ENCODE measurements at regions not wholly inside any gene's neighbourhood (a gene's known extent, or its start where the extent isn't known, plus 50 kb on each side); places are given as distances from the start of the nearest gene placed in this dataset.

- no TSS peak for BruUV-seq (replicated peaks)
- ChIA-PET CTCF (no interaction called here), POLR2A (no interaction called here)
- no peak for TF ChIP-seq CTCF (IDR thresholded peaks at IDR 0.05; ENCODE audit: insufficient read depth in 1 of 2, low read depth in 1 of 2, low read length in 1 of 2, severe bottlenecking in 1 of 2, unreplicated experiment in 1 of 2)
- H3K4me1 ChIP-seq, result peaks cover 13% of the 10 kb centered on the region
- Mint-ChIP-seq H3K27me3 (ENCODE audit: insufficient read depth, unreplicated experiment) (no peaks in the 10 kb centered on the region), H3K27ac (ENCODE audit: unreplicated experiment) (no peak overlapping the region), H3K4me1 (ENCODE audit: low read depth, unreplicated experiment) (peaks cover 13% of the 10 kb centered on the region), H3K36me3 (ENCODE audit: insufficient read depth, unreplicated experiment) (no peaks in the 10 kb centered on the region), H3K4me3 (ENCODE audit: unreplicated experiment) (no peak overlapping the region), H3K9me3 (ENCODE audit: unreplicated experiment) (peaks cover 16% of the 10 kb centered on the region)
- no peaks in the 10 kb centered on the region for H3K27me3 ChIP-seq (replicated peaks; ENCODE audit: control insufficient read depth, insufficient read depth, low read length)
- intact Hi-C loops (cut with micrococcal nuclease; ENCODE audit: unreplicated experiment), result no loop called here
- no peak for DNase-seq
- peaks cover 10% of the 10 kb centered on the region; the same call in 1 of the 2 replicates for H3K9me3 ChIP-seq
- H3K36me3 ChIP-seq (ENCODE audit: control insufficient read depth, insufficient read depth, low read length), result no peaks in the 10 kb centered on the region
- H3K4me3 ChIP-seq (ENCODE audit: low read depth, low read length), result no peak overlapping the region
These were observed 195.0 kb upstream of the SVIL start for GRCh38 chr10:29829776-29830175.

GRCh38 chr10:29828956-29829355 is 194.2 kb upstream of the SVIL start:
- H3K4me3 Mint-ChIP-seq (ENCODE audit: unreplicated experiment), result no peak overlapping the region
- intact Hi-C loops (cut with micrococcal nuclease; ENCODE audit: unreplicated experiment), result no loop called here
- H3K9me3 Mint-ChIP-seq (ENCODE audit: unreplicated experiment), result peaks cover 16% of the 10 kb centered on the region
- CTCF ChIA-PET, result no interaction called here
- H3K27ac Mint-ChIP-seq (ENCODE audit: unreplicated experiment), result no peak overlapping the region
- POLR2A ChIA-PET, result no interaction called here
- peaks cover 10% of the 10 kb centered on the region; the same call in 1 of the 2 replicates for H3K9me3 ChIP-seq
- H3K36me3 ChIP-seq (ENCODE audit: control insufficient read depth, insufficient read depth, low read length), result no peaks in the 10 kb centered on the region
- no peaks in the 10 kb centered on the region for H3K27me3 Mint-ChIP-seq (ENCODE audit: insufficient read depth, unreplicated experiment)
- BruUV-seq (replicated peaks), result no TSS peak
- peaks cover 13% of the 10 kb centered on the region for H3K4me1 ChIP-seq
- no peak for TF ChIP-seq CTCF (IDR thresholded peaks at IDR 0.05; ENCODE audit: insufficient read depth in 1 of 2, low read depth in 1 of 2, low read length in 1 of 2, severe bottlenecking in 1 of 2, unreplicated experiment in 1 of 2)
- H3K4me3 ChIP-seq (ENCODE audit: low read depth, low read length), result no peak overlapping the region
- no peaks in the 10 kb centered on the region for H3K36me3 Mint-ChIP-seq (ENCODE audit: insufficient read depth, unreplicated experiment)
- no peak for DNase-seq
- H3K4me1 Mint-ChIP-seq (ENCODE audit: low read depth, unreplicated experiment), result peaks cover 13% of the 10 kb centered on the region
- no peaks in the 10 kb centered on the region for H3K27me3 ChIP-seq (replicated peaks; ENCODE audit: control insufficient read depth, insufficient read depth, low read length)

GRCh38 chr10:29828440-29828894 is 193.7 kb upstream of the SVIL start:
- BruUV-seq (replicated peaks), result no TSS peak
- no peaks in the 10 kb centered on the region for H3K36me3 Mint-ChIP-seq (ENCODE audit: insufficient read depth, unreplicated experiment)
- H3K27ac Mint-ChIP-seq (ENCODE audit: unreplicated experiment), result no peak overlapping the region
- POLR2A ChIA-PET, result no interaction called here
- H3K27me3 Mint-ChIP-seq (ENCODE audit: insufficient read depth, unreplicated experiment), result no peaks in the 10 kb centered on the region
- Histone ChIP-seq H3K27me3 (replicated peaks; ENCODE audit: control insufficient read depth, insufficient read depth, low read length) (no peaks in the 10 kb centered on the region), H3K9me3 (peaks cover 10% of the 10 kb centered on the region; the same call in 1 of the 2 replicates), H3K36me3 (ENCODE audit: control insufficient read depth, insufficient read depth, low read length) (no peaks in the 10 kb centered on the region), H3K4me3 (ENCODE audit: low read depth, low read length) (no peak overlapping the region), H3K4me1 (peaks cover 13% of the 10 kb centered on the region)
- H3K9me3 Mint-ChIP-seq (ENCODE audit: unreplicated experiment), result peaks cover 16% of the 10 kb centered on the region
- no peak for TF ChIP-seq CTCF (IDR thresholded peaks at IDR 0.05; ENCODE audit: insufficient read depth in 1 of 2, low read depth in 1 of 2, low read length in 1 of 2, severe bottlenecking in 1 of 2, unreplicated experiment in 1 of 2)
- peaks cover 13% of the 10 kb centered on the region for H3K4me1 Mint-ChIP-seq (ENCODE audit: low read depth, unreplicated experiment)
- CTCF ChIA-PET, result no interaction called here
- intact Hi-C loops (cut with micrococcal nuclease; ENCODE audit: unreplicated experiment), result no loop called here
- H3K4me3 Mint-ChIP-seq (ENCODE audit: unreplicated experiment), result no peak overlapping the region
- DNase-seq, result no peak

Measured in Caco-2 (cell line).